ENCODE measurements at regions not wholly inside any gene's neighbourhood (a gene's known extent, or its start where the extent isn't known, plus 50 kb on each side); places are given as distances from the start of the nearest gene placed in this dataset.

GRCh38 chr5:60382716-60383115, 317.2 kb downstream of the DEPDC1B start:
- WGBS (ENCODE audit: extremely low coverage, insufficient read length, low lambda C conversion rate): no CpG with 5 or more reads among the region's 3 CpGs
- Histone ChIP-seq H3K9me3 (ENCODE audit: control insufficient read depth, low read depth, low read length) (no peaks in the 10 kb centered on the region), H2BK12ac (ENCODE audit: insufficient read length, low read depth, low read length) (no peak overlapping the region), H4K8ac (replicated peaks; ENCODE audit: insufficient read length, low read depth, low read length) (no peak overlapping the region), H2BK20ac (ENCODE audit: low read depth, low read length, poor library complexity, severe bottlenecking) (no peak overlapping the region), H3K14ac (ENCODE audit: insufficient read depth, low read length) (no peak overlapping the region), H3K9ac (ENCODE audit: extremely low read depth, insufficient read length, low read length) (no peak overlapping the region), H2BK15ac (ENCODE audit: low read depth, low read length) (no peak overlapping the region), H3T11ph (ENCODE audit: low read length) (no peak overlapping the region), H3K79me1 (ENCODE audit: insufficient read depth, low read depth, low read length, poor library complexity, severe bottlenecking) (no peaks in the 10 kb centered on the region), H4K20me1 (ENCODE audit: control insufficient read depth, insufficient read depth, insufficient read length) (no peaks in the 10 kb centered on the region), H4K91ac (ENCODE audit: insufficient read length, low read depth, low read length) (no peak overlapping the region), H3K27me3 (ENCODE audit: insufficient read depth, low read length) (no peaks in the 10 kb centered on the region), H2AFZ (ENCODE audit: low read length) (no peak overlapping the region), H3K4me1 (ENCODE audit: insufficient read depth, low read length) (peaks cover 4% of the 10 kb centered on the region; the same call in 1 of the 2 replicates), H2BK5ac (ENCODE audit: insufficient read length, low read length) (no peak overlapping the region), H3K4me2 (ENCODE audit: insufficient read depth, insufficient read length, low read length) (no peak overlapping the region), H3K27ac (ENCODE audit: insufficient read length, low read depth, low read length) (no peak overlapping the region), H3K79me2 (ENCODE audit: insufficient read depth, low read length) (no peaks in the 10 kb centered on the region), H3K4ac (ENCODE audit: low read depth, low read length) (no peak overlapping the region), H3K56ac (ENCODE audit: insufficient read length, low read depth, low read length) (no peak overlapping the region), H3K18ac (ENCODE audit: insufficient read length, low read depth, low read length) (no peak overlapping the region), H3K23ac (ENCODE audit: insufficient read length, low read depth, low read length) (no peak overlapping the region), H4K5ac (ENCODE audit: insufficient read length, low read depth, low read length) (no peak overlapping the region), H2BK120ac (ENCODE audit: low read depth, low read length, poor library complexity, severe bottlenecking) (no peak overlapping the region), H2AK5ac (ENCODE audit: insufficient read length, low read length) (no peak overlapping the region), H3K23me2 (ENCODE audit: insufficient read length, low read depth, low read length, poor library complexity, severe bottlenecking) (no peaks in the 10 kb centered on the region)
- no peaks in the 10 kb centered on the region for H3K36me3 Mint-ChIP-seq (ENCODE audit: insufficient read depth in 1 of 3, low read depth in 3 of 3)
- no peak overlapping the region for H3K4me3 Mint-ChIP-seq
- no peak overlapping the region for H3K27ac Mint-ChIP-seq
- H3K27me3 Mint-ChIP-seq (ENCODE audit: low read depth): no peaks in the 10 kb centered on the region
- no peak for DNase-seq
- TF ChIP-seq CTCF (conservative IDR thresholded peaks at IDR 0.05): peak; percentile 49; the same call in 2 of the 3 replicates
- H3K9me3 Mint-ChIP-seq: no peaks in the 10 kb centered on the region
- peaks cover 15 to 18% of the 10 kb centered on the region in 2 experiments for H3K4me1 Mint-ChIP-seq

Measured in H9 (cell line).